ENCODE measurements at regions not wholly inside any gene's neighbourhood (a gene's known extent, or its start where the extent isn't known, plus 50 kb on each side); places are given as distances from the start of the nearest gene placed in this dataset.

- DNase-seq (ENCODE audit: low read depth), result no peak
- Histone ChIP-seq H3K36me3 (ENCODE audit: control insufficient read depth, insufficient read depth, low read length) (no peaks in the 10 kb centered on the region), H3K27me3 (ENCODE audit: control insufficient read depth, insufficient read depth, low read length) (no peaks in the 10 kb centered on the region), H3K4me3 (ENCODE audit: low read depth, low read length) (no peak overlapping the region)
- CTCF ChIA-PET, result no interaction called here
- POLR2A ChIA-PET, result no interaction called here
- TF ChIP-seq, protein P1, sequence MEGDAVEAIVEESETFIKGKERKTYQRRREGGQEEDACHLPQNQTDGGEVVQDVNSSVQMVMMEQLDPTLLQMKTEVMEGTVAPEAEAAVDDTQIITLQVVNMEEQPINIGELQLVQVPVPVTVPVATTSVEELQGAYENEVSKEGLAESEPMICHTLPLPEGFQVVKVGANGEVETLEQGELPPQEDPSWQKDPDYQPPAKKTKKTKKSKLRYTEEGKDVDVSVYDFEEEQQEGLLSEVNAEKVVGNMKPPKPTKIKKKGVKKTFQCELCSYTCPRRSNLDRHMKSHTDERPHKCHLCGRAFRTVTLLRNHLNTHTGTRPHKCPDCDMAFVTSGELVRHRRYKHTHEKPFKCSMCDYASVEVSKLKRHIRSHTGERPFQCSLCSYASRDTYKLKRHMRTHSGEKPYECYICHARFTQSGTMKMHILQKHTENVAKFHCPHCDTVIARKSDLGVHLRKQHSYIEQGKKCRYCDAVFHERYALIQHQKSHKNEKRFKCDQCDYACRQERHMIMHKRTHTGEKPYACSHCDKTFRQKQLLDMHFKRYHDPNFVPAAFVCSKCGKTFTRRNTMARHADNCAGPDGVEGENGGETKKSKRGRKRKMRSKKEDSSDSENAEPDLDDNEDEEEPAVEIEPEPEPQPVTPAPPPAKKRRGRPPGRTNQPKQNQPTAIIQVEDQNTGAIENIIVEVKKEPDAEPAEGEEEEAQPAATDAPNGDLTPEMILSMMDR (IDR thresholded peaks at IDR 0.05; ENCODE audit: insufficient read depth, low read depth, low read length), result no peak
Measured at GRCh38 chr3:28000608-28001007, 240.8 kb upstream of the CMC1 start.

DNA sequence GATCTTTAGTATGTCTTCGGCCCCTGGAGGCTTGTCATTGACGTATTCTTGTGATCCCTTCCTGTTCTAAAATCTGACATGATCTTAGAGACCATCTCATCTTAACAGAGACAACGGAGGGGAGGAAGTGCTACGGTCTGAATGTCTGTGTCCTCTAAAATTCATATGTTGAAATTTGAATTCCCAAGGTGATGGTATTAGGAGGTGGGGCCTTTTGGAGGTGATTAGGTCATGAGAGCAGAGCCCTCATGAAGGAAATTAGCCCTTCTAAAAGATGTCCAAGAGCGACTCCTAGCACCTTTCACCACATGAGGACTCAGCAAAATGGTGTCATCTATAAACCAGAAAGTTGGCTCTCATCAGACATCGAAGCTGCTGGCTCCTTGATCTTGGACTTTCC is 233.2 kb upstream of the CMC1 start:
- Histone ChIP-seq H3K27me3 (ENCODE audit: control insufficient read depth, insufficient read depth, low read length) (no peaks in the 10 kb centered on the region), H3K36me3 (ENCODE audit: control insufficient read depth, insufficient read depth, low read length) (no peaks in the 10 kb centered on the region), H3K4me3 (ENCODE audit: low read depth, low read length) (no peak overlapping the region)
- no peak for DNase-seq (ENCODE audit: low read depth)
- ChIA-PET POLR2A (no interaction called here), CTCF (no interaction called here)
- TF ChIP-seq, protein P1 (IDR thresholded peaks at IDR 0.05; ENCODE audit: insufficient read depth, low read depth, low read length), result no peak

- ChIA-PET CTCF (no interaction called here), POLR2A (no interaction called here)
- DNase-seq (ENCODE audit: low read depth), result no peak
Measured at GRCh38 chr3:28012830-28013229, 228.6 kb upstream of the CMC1 start.

GRCh38 chr3:28013864-28014473 is 227.4 kb upstream of the CMC1 start:
- ChIA-PET CTCF (no interaction called here), POLR2A (no interaction called here)
- Histone ChIP-seq H3K4me3 (ENCODE audit: low read depth, low read length) (no peak overlapping the region), H3K36me3 (ENCODE audit: control insufficient read depth, insufficient read depth, low read length) (no peaks in the 10 kb centered on the region), H3K27me3 (ENCODE audit: control insufficient read depth, insufficient read depth, low read length) (no peaks in the 10 kb centered on the region)
- TF ChIP-seq, protein P1 (IDR thresholded peaks at IDR 0.05; ENCODE audit: insufficient read depth, low read depth, low read length), result no peak
- DNase-seq (ENCODE audit: low read depth), result no peak

More at GRCh38 chr3:28012830-28013229, 228.6 kb upstream of the CMC1 start:
- Histone ChIP-seq H3K4me3 (ENCODE audit: low read depth, low read length) (no peak overlapping the region), H3K36me3 (ENCODE audit: control insufficient read depth, insufficient read depth, low read length) (no peaks in the 10 kb centered on the region), H3K27me3 (ENCODE audit: control insufficient read depth, insufficient read depth, low read length) (no peaks in the 10 kb centered on the region)
- TF ChIP-seq, protein P1 (IDR thresholded peaks at IDR 0.05; ENCODE audit: insufficient read depth, low read depth, low read length), result no peak

DNA sequence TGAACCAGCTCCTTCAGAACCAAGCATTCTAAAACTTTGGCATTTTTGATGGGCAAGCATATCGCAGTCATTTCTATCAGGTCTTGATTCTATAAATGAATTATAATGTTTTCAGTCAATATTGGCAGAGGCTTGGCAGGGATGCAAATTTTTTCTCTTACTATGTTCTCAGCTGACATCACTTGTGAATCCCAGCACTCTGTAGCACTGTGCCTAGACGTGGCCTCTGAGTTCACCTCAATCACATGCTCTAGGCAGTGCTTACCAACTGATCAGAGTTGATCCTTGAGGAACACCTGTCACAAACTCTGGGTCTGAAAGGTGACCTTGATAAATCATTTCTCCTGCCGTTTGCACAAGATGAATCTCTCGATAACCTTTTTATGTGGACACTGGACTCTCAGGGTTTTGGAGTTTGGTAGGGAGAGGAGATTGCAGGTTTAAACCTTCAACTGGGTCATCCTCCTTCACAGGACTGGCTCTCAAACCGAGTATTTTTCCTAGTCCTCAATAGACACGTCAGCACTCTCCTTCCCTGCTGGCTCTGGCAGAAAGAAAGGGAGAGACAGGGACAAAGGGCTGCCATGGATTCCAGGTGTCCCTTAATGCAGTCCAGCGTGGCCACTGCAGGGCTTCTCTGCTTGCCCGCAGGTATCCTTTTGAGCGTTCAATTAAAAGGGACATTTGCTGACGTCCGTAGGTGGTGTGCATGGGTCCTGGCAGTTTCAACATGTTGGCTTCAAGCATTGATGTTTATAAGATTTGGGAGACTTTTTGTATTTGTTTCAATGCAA is 222.3 kb upstream of the CMC1 start:
- POLR2A ChIA-PET, result no interaction called here
- DNase-seq (ENCODE audit: low read depth), result no peak

More for the DNA sequence above, 222.3 kb upstream of the CMC1 start:
- Histone ChIP-seq H3K36me3 (ENCODE audit: control insufficient read depth, insufficient read depth, low read length) (no peaks in the 10 kb centered on the region), H3K4me3 (ENCODE audit: low read depth, low read length) (no peak overlapping the region), H3K27me3 (ENCODE audit: control insufficient read depth, insufficient read depth, low read length) (no peaks in the 10 kb centered on the region)
- TF ChIP-seq, protein P1 (IDR thresholded peaks at IDR 0.05; ENCODE audit: insufficient read depth, low read depth, low read length), result no peak
- CTCF ChIA-PET, result interaction anchor here (1.1 kb wide), 1 partner anchor 86 kb away, joined by 3 read pairs; no protein-coding TSS in a partner anchor
